ENCODE measurements at regions not wholly inside any gene's neighbourhood (a gene's known extent, or its start where the extent isn't known, plus 50 kb on each side); places are given as distances from the start of the nearest gene placed in this dataset.
"Not testable (repeated sequence)": the region's sequence is repeated elsewhere in the genome, so short reads cannot be mapped to it uniquely, and the experiment has no call there.

GRCh38 chr5:42943931-42944631 is 96.0 kb downstream of the ANXA2R start:
- Mint-ChIP-seq H3K36me3 (no peaks in the 10 kb centered on the region), H3K27ac (no peak overlapping the region), H3K9me3 (ENCODE audit: low read depth) (no peaks in the 10 kb centered on the region), H3K4me3 (no peak overlapping the region), H3K27me3 (peaks cover 2% of the 10 kb centered on the region), H3K4me1 (peaks cover 6% of the 10 kb centered on the region)
- no peak for DNase-seq
- no peak for ATAC-seq
- CTCF ChIA-PET: no interaction called here

- Mint-ChIP-seq H3K4me1 (peaks cover 2% of the 10 kb centered on the region), H3K36me3 (no peaks in the 10 kb centered on the region), H3K27me3 (peaks cover 2% of the 10 kb centered on the region), H3K4me3 (no peak overlapping the region), H3K27ac (no peak overlapping the region), H3K9me3 (ENCODE audit: low read depth) (no peaks in the 10 kb centered on the region)
- no peak for ATAC-seq
- CTCF ChIA-PET: interaction anchor here (1.7 kb wide), 1 partner anchor 51 kb away, joined by 5 read pairs; no protein-coding TSS in a partner anchor
- DNase-seq: no peak
Observed at GRCh38 chr5:42940853-42941252, 99.3 kb downstream of the ANXA2R start.

GRCh38 chr5:42932011-42932410 is 108.1 kb downstream of the ANXA2R start:
- peaks cover 17% of the 10 kb centered on the region for H3K27me3 Mint-ChIP-seq
- H3K4me1 Mint-ChIP-seq; H3K4me3 Mint-ChIP-seq; H3K9me3 Mint-ChIP-seq (ENCODE audit: low read depth); H3K27ac Mint-ChIP-seq; ATAC-seq; DNase-seq; CTCF ChIA-PET; H3K36me3 Mint-ChIP-seq: not testable (repeated sequence)

- H3K27ac Mint-ChIP-seq; ATAC-seq; H3K36me3 Mint-ChIP-seq; H3K4me1 Mint-ChIP-seq; CTCF ChIA-PET; H3K9me3 Mint-ChIP-seq (ENCODE audit: low read depth); H3K4me3 Mint-ChIP-seq; DNase-seq: not testable (repeated sequence)
- peaks cover 17% of the 10 kb centered on the region for H3K27me3 Mint-ChIP-seq
Observed at GRCh38 chr5:42931451-42931850, 108.7 kb downstream of the ANXA2R start.

- Mint-ChIP-seq H3K4me3 (no peak overlapping the region), H3K27me3 (peaks cover 17% of the 10 kb centered on the region), H3K4me1 (no peaks in the 10 kb centered on the region), H3K27ac (no peak overlapping the region), H3K36me3 (peaks cover 2% of the 10 kb centered on the region), H3K9me3 (ENCODE audit: low read depth) (peaks cover 6% of the 10 kb centered on the region)
- DNase-seq (no peak), ATAC-seq (no peak)
- CTCF ChIA-PET: no interaction called here
Observed at GRCh38 chr5:42930934-42931333, 109.2 kb downstream of the ANXA2R start.

GRCh38 chr5:42929871-42930270 is 110.2 kb downstream of the ANXA2R start:
- peaks cover 11% of the 10 kb centered on the region for H3K27me3 Mint-ChIP-seq
- ATAC-seq: no peak
- no peaks in the 10 kb centered on the region for H3K4me1 Mint-ChIP-seq
- CTCF ChIA-PET: interaction anchor here (1.2 kb wide), 1 partner anchor 9 kb away, joined by 5 read pairs; no protein-coding TSS in a partner anchor
- peaks cover 2% of the 10 kb centered on the region for H3K36me3 Mint-ChIP-seq
- H3K27ac Mint-ChIP-seq: no peak overlapping the region
- DNase-seq: no peak
- H3K9me3 Mint-ChIP-seq (ENCODE audit: low read depth): peaks cover 6% of the 10 kb centered on the region
- no peak overlapping the region for H3K4me3 Mint-ChIP-seq

GRCh38 chr5:42927730-42928129 is 112.4 kb downstream of the ANXA2R start:
- no peak overlapping the region for H3K27ac Mint-ChIP-seq
- no peak for ATAC-seq
- peaks cover 3% of the 10 kb centered on the region for H3K27me3 Mint-ChIP-seq
- peaks cover 2% of the 10 kb centered on the region for H3K36me3 Mint-ChIP-seq
- CTCF ChIA-PET: interaction anchor here (1.6 kb wide), 1 partner anchor 19 kb away, joined by 4 read pairs; no protein-coding TSS in a partner anchor
- peaks cover 6% of the 10 kb centered on the region for H3K9me3 Mint-ChIP-seq (ENCODE audit: low read depth)
- H3K4me1 Mint-ChIP-seq: no peaks in the 10 kb centered on the region
- DNase-seq: no peak
- no peak overlapping the region for H3K4me3 Mint-ChIP-seq

GRCh38 chr5:42924686-42925085 is 113.0 kb upstream of the SELENOP start:
- CTCF ChIA-PET: no interaction called here
- Mint-ChIP-seq H3K27ac (no peak overlapping the region), H3K4me1 (no peaks in the 10 kb centered on the region), H3K9me3 (ENCODE audit: low read depth) (peaks cover 3% of the 10 kb centered on the region), H3K27me3 (no peaks in the 10 kb centered on the region), H3K4me3 (no peak overlapping the region), H3K36me3 (peaks cover 2% of the 10 kb centered on the region)
- no peak for ATAC-seq
- DNase-seq: no peak

GRCh38 chr5:42924226-42924625 is 112.5 kb upstream of the SELENOP start:
- Mint-ChIP-seq H3K27ac (no peak overlapping the region), H3K4me1 (no peaks in the 10 kb centered on the region), H3K4me3 (no peak overlapping the region), H3K27me3 (no peaks in the 10 kb centered on the region), H3K9me3 (ENCODE audit: low read depth) (no peaks in the 10 kb centered on the region), H3K36me3 (no peaks in the 10 kb centered on the region)
- ATAC-seq (no peak), DNase-seq (no peak)
- CTCF ChIA-PET: interaction anchor here (1.0 kb wide), 1 partner anchor 16 kb away, joined by 3 read pairs; no protein-coding TSS in a partner anchor

GRCh38 chr5:42923710-42924109 is 112.0 kb upstream of the SELENOP start:
- no peak overlapping the region for H3K27ac Mint-ChIP-seq

GRCh38 chr5:42919600-42919999 is 107.9 kb upstream of the SELENOP start:
- Mint-ChIP-seq H3K27me3 (no peaks in the 10 kb centered on the region), H3K4me3 (no peak overlapping the region), H3K27ac (no peak overlapping the region), H3K36me3 (no peaks in the 10 kb centered on the region), H3K9me3 (ENCODE audit: low read depth) (no peaks in the 10 kb centered on the region), H3K4me1 (no peaks in the 10 kb centered on the region)
- CTCF ChIA-PET: interaction anchor here (1.6 kb wide), 1 partner anchor 11 kb away, joined by 6 read pairs; no protein-coding TSS in a partner anchor
- DNase-seq (no peak), ATAC-seq (no peak)

More at GRCh38 chr5:42923710-42924109, 112.0 kb upstream of the SELENOP start:
- Mint-ChIP-seq H3K9me3 (ENCODE audit: low read depth) (no peaks in the 10 kb centered on the region), H3K27me3 (no peaks in the 10 kb centered on the region), H3K4me3 (no peak overlapping the region), H3K4me1 (no peaks in the 10 kb centered on the region), H3K36me3 (no peaks in the 10 kb centered on the region)
- ATAC-seq (no peak), DNase-seq (no peak)
- CTCF ChIA-PET: interaction anchor here (1.0 kb wide), 1 partner anchor 15 kb away, joined by 3 read pairs; no protein-coding TSS in a partner anchor

- Mint-ChIP-seq H3K9me3 (ENCODE audit: low read depth) (no peaks in the 10 kb centered on the region), H3K36me3 (no peaks in the 10 kb centered on the region), H3K27me3 (no peaks in the 10 kb centered on the region), H3K27ac (no peak overlapping the region), H3K4me1 (peaks cover 3% of the 10 kb centered on the region), H3K4me3 (no peak overlapping the region)
- DNase-seq: no peak
- ATAC-seq: no peak
- CTCF ChIA-PET: no interaction called here
Observed at GRCh38 chr5:42915306-42915866, 103.7 kb upstream of the SELENOP start.

GRCh38 chr5:42912184-42912798 is 100.6 kb upstream of the SELENOP start:
- no peaks in the 10 kb centered on the region for H3K9me3 Mint-ChIP-seq (ENCODE audit: low read depth)
- H3K4me3 Mint-ChIP-seq: no peak overlapping the region
- CTCF ChIA-PET: interaction anchor here (0.9 to 4.6 kb wide), 8 partner anchors 8 to 478 kb away, joined by 3 to 44 read pairs (median 4); no protein-coding TSS in a partner anchor
- DNase-seq (peak; percentile 55), ATAC-seq (no peak)
- peaks cover 17% of the 10 kb centered on the region for H3K4me1 Mint-ChIP-seq
- peaks cover 11% of the 10 kb centered on the region for H3K27me3 Mint-ChIP-seq
- no peak overlapping the region for H3K27ac Mint-ChIP-seq
- no peaks in the 10 kb centered on the region for H3K36me3 Mint-ChIP-seq

Measured in activated CD8-positive, alpha-beta memory T cell treated with anti-CD3 and anti-CD28 coated beads, Interleukin-2, amount 10 ng/mL, durations not matched to agents 7 days and 5 days (primary cell).